Activated naive CD4-positive, alpha-beta T cell (primary cell): ENCODE measurements at regions not wholly inside any gene's neighbourhood (a gene's known extent, or its start where the extent isn't known, plus 50 kb on each side); places are given as distances from the start of the nearest gene placed in this dataset.
"Not testable (repeated sequence)": the region's sequence is repeated elsewhere in the genome, so short reads cannot be mapped to it uniquely, and the experiment has no call there.

ENCODE experiments used
- DNase-seq, 4 experiments: peaks; one replicate each; lab custom pipeline; 2025; lab: John Stamatoyannopoulos, UW

DNA sequence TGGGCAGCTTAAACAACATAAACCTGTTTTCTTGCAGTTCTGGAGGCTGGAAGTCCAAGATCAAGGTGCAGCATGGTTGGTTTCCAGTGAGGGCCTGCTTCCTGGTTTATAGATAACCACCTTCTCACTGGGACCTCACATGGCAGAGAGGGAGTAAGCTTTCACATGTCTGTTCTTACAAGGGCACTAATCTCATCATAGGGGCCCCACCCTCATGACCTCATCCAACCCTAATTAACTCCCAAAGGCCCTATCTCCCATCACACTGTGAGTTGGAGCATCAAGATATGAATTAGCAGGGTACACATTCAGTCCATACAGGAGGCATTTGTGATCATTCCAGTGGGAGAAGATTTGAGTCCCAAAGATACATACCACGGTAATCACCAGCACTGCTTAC, 50.5 kb upstream of the GRIN2A start:
- DNase-seq = no peak

DNA sequence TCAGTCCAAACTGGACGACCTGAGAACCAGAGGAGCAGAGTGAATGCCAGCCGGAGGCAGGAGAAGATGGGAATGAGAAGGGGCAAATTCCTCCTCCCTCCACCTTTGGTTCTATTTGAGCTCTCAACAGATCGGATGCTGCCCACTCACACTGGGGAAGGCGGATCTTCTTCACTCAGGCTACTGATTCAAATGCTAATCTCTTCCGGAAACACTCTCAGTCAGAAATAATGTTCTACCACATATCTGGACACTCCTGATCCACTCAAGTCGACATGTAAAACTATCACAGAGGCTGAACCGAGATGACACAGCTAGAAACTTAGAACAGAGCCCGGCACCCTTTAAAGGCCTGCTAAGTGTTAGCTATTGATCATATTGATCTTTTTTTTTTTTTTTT, 57.4 kb upstream of the GRIN2A start:
- no peak for DNase-seq

DNA sequence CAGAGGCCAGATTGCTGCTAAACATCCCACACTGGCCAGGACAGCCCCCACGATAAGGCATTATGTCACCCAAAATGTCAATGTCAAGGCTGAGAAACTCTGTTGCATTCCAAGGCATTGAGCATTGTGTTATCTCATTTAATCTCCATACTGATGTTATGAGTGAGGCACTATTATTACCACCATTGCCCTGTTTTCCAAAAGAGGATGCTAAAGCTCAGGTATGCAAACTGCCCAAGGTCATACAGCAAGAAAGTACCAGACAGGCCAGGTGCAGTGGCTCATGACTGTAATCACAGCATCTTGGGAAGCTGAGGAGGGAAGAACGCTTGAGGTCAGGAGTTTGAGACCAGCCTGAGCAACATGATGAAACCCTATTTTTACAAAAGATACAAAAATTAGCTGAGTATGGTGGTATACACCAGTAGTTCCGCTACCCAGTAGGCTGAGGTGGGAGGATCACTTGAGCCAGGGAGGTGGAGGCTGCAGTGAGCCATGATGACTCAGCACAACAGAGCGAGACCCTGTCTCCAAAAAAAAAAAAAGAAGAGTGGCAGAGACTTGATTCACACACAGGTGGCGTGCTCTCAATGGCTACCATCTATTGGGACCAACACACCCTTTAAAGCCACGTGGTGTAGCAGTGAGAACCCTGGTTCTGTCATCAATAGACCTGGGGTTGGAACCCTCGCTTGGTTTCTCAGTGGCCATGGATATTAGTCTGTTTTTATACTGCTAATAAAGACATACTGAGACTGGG, 58.8 kb upstream of the GRIN2A start:
- no peak for DNase-seq

DNA sequence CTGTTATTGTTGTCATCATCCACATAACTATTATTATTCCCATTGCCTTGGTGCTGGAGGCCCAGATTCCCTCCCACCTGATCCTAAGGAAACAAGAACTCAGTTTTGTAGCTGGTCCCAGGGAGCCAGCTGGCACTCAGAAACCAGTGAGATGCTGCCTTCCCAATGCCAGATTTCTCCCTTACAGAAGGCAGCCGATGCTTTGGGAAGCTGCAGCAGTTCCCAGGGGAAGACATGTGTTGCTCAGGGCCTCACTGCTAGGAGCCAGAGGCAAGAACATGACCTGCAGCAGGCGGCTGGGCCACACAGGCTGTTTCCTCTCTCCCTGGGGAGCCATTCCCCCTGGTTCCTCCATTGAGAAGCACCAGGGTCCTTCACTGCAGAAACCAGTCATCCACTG, 59.9 kb upstream of the GRIN2A start:
- DNase-seq = no peak

DNA sequence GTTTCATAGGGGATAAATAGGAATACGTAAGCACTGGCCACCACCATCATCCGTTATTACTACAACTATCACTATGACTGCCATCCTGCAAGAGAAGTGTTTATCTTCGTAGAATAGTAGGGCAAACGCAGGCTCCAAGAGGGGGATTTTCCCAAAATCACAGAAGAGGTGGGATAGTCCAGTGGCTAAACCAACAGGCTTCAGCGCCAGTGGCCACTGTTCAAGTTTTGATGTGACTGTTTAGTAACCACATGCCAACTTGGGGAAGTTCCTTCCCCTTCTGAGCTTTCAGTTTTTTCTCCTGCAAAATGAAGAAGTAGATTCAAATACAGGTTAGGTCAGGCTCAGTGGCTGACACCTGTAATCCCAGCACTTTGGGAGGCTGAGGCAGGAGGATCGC, 60.7 kb upstream of the GRIN2A start:
- DNase-seq = no peak

DNA sequence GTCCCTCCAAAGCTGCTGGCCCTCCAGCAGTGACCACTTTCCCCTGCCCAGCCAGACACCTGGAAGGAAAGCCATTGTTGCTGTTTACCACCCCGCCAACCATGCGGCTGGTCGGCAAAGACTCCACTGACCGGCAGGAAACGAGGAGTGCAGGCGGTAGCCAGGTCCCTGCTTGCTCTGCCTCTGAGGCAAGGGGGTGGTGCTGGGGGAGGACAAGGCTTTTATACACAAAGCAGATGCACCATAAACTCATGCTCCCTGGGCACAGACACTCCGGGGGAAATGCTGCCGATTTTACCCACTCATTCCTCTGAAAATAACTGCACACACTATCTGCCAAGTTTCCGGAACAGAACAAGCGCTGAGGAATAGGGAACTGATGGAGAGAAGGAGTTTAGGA, 62.8 kb upstream of the GRIN2A start:
- no peak for DNase-seq

DNA sequence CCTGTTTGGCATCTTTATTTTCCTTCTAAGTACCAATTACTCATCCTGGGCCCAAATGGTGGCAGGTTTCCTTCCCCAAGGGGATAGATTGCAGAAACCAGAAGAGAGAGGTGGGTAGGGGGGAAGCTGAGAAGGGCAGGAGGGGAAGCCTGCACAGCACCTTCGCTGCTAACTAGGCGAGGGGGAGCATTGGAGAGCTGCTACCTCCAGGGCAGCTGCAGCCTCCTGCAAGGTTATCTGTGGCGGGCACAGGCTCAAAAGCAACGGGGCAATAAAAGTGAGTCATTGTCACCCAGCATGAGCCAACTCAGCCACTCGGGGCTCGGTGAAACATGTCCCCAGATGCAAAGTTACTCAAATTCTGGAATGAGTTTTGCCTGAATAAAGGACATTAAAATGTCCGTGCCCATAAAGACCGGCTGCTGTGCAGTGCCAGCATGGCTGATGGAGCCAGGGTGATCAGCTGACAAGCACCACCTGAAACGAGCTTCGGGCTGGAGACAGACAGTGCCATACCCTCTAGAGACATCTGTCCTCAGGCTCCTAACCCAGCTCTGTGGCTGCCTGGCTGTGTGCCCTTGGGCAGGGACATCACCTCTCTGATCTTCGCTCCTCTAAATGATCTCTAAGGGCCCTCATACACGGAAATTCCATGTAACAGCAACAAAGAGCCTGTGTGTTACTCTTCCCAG, 68.1 kb upstream of the GRIN2A start:
- DNase-seq = no peak

DNA sequence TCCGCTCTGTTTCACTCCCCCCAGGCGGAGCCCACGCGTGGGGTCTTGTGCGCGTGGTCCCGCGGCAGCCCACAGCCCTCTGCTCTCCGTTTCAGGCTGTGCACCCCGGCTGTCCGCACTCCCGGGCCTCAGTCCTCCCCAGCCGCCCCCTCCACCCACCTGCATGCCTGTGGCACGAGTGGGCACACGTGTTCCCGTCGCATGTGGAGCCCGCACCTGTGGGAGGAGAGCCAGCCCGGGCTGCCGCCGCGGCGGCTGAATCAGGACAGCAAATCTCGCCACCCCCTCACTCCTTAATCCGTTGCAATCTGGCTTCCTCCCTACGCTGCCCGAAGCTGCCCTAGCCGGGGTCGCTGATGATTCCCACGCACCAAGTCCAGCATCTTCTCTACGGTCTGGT, 69.9 kb upstream of the GRIN2A start:
- DNase-seq = no peak

DNA sequence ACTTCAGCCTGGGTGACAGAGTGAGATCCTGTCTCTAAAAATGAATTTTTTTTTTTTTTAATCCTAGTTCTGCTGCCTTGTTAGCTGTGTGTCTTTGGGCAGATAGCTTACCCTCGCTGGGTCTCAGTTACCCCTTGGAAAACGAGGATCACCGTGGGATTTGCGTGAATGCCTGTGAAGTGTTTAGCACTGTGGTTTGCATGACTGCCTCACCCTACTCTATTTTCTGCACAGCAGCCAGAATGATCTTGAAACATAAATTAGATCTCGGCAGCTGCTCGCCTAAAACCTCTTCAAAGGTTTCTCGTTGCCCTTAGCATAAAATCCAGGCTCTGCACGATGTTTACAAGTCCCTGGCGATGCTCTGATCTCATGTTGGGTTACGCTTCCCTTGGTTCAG, 71.2 kb upstream of the GRIN2A start:
- DNase-seq = no peak

DNA sequence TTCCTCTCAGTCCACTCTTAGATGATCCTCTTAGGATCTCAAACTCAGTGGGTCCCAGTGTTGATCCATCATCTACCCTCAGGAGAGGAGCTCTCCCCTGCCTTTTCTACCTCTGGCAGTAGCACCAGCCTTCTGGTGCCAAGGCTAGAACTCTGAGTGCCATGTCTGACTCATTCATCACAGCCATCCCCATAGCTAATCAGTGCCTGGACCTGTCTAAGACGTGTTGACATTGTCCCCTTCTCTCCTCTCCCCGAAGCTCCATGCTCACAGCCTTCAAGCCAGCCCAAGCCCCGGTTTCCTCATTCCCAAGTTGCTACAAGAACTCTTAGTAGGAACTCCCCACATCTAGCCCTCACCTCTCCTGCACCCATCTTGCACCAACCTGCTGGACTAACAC, 73.5 kb upstream of the GRIN2A start:
- DNase-seq = no peak

DNA sequence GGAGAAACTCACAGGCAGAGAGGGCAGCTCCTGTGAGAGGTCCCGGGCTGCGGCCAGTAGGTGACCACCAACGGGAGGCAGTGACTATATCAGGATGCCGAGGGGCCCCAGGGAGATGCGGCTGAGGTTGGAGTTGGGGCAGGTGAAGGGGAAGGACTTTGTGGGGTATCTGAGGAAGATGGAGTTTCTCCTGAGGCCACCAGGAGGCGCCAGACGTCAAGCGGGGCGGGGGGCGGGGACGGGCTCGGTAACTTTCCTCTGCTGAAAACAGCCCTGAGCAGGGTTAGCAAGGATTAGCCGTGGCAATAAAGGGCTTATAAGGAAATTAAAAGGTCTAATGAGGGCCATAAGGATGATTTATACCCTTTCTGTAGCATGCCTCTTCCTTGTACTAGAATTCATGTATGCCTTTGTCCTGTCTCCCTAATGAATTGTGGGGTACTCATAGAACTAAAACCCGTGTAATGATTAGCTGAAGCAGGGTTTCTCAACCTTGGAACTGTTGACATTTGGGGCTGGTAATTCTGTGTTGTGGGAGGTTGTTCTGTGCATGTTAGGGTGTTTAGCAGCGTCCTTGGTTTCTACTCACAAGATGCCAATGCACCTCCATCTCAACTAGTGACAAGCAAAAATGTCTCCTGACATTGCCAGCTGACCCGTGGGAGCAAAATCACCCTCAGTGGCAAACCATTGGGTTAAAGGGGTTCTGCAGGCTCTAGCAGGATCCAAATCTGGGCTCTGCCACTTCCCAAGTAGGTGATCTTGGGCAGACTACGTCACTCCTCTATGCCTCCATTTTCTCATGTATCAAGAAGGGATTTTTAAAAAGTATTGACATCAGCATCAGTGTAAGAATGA, 74.8 kb upstream of the GRIN2A start:
- DNase-seq = peak in 3 of 4 experiments; percentile 17 to 44 (median 37)

DNA sequence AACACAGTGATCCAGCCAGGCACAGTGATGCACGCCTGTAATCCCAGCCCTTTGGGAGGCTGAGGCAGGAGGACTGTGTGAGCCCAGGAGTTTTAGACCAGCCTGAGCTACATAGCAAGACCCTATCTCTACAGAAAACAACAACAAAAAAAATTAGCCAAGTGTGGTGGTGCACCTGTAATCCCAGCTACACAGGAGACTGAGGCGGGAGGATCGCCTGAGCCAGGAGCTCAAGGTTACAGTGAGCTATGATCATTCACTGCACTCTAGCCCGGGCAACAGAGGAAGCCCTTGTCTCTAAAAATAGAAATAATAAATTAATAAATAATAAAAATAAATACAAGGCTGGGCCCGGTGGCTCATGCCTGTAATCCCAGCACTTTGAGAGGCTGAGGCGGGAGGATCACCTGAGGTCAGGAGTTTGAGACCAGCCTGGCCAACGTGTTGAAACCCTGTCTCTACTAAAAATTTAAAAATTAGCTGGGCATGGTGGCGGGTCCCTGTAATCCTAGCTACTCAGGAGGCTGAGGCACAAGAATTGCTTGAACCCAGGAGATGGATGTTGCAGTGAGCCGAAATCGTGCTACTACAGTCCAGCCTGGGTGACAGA, 75.5 kb upstream of the GRIN2A start:
- DNase-seq = not testable (repeated sequence)

DNA sequence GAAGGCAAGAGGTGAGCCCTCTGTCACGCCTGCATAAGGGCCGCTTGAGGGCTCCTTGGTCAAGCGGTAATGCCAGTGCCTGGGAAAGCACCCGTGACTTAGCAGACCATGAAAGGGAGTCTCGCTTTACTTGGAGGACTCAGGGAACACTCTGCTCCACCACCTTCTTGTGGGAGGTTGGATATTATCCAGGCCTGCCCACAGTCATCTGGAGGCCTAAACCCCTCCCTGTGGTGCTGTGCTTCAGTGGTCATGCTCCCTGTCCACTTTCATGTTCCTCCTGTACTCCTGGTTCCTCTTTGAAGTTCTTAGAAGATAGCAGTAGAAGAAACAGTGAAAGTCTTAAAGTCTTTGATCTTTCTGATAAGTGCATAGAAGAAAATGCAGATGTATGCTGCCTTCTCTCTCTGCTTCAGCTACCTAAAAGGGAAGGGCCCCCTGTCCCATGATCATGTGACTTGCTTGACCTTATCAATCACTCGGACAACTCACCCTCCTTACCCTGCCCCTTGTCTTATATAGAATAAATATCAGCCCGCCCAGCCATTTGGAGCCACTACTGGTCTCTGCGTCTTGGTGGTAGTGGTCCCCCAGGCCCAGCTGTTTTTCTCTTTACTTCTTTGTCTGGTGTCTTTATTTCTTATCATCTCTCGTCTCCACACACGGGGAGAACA, 76.8 kb upstream of the GRIN2A start:
- not testable (repeated sequence) for DNase-seq

DNA sequence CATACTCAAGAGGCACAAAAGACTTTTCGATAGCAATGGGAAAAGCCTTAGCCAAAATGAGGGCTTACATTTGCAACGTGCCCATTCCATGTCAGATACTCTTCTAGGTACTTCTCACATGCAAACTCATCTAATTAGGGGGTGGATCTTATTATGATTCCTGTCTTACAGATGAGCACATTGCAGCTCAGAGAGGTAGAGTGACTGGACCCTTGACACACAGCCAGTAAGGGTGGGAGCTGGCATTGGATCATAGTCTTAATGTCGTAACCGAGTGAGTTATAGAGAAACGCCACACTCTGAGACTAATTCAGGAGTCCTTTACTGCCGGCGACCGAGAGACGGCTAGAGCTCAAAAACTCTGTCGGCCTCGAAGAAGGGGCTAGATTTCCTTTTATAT, 78.8 kb upstream of the GRIN2A start:
- no peak for DNase-seq

DNA sequence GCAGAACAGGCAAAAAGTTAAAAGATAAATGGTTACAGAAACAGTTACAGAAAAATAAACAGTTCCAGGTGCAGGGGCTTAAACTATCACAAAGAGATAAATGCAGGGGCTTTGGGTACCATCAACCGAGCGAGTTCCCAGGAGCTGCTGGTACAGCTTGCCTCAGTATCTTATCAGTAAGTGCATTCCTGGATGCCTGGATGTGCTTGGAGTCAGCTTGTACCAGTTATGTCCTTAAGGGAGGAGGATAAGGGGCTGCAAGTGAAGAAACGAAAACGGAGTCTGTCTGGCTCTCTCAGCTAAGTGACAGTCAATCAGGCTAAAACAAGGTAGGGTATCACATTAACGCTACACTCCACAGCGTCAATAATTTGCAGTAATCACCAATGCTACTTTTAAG, 79.3 kb upstream of the GRIN2A start:
- DNase-seq = not testable (repeated sequence)

DNA sequence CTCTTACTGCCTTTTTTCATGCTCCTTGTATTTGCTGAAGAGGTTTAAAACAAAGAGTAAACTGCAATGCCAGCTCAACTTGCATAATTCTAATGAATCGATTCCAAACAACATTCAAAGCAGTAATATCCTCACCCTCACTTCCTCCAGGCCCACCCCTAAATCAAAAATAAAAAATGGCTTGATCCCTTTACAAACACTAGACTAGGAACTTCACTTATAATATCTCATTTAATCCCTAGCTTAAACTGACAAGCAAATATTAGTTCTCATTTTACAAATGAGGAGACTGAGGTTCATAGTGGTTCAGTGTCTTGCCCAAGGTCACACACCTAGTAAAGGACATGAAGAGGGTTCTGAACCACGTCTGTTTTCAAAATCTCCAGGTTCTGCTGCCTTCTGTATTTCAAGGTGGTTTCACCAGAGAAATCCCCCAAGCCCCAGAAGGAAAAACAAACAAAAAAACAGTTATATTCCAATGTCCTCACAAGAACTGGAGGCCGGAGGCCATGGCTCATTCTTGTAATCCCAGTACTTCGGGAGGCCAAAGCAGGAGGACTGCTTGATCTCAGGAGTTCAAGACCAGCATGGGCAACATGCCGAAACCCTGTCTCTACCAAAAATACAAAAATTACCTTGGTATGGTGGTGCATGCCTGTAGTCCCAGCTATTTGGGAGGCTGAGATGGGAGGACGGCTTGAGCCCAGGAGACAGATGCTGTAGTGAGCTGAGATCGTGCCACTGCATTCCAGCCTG, 80.3 kb upstream of the GRIN2A start:
- no peak for DNase-seq

DNA sequence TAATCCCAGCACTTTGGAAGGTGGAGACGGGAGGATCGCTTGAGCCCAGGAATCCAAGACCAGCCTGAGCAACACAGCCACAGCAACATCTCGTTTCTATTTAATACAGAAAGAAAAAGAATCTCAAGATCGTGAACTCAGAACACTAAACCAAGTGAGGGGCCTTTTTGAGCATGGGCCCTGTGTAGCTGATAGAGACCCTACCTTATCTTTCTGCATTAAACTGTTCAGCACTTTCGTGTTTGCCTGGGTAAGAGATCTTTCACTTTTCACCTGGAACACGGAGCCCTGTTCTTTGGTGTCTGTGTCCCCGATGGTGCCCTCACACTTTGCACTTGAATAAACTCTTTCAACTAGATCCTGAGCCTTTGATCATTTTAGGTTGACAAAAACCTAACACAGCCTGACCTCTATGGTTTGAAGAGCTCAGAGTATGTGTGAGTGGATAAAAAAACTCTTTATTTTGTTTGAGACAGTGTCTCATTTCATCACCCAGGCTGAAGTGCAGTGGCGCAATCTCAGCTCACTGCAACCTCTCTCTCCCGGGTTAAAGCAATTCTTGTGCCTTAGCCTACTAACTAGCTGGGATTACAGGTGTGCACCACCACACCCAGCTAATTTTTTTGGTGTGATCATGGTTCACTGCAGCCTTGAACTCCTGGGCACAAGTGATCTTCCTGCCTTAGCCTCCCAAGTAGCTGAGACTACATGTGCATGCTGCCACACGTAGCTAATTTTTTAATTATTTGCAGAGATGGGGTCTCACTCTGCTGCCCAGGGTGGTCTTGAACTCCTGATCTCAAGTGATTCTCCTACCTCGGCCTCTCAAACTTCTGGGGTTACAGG, 83.8 kb upstream of the GRIN2A start:
- DNase-seq = no peak

DNA sequence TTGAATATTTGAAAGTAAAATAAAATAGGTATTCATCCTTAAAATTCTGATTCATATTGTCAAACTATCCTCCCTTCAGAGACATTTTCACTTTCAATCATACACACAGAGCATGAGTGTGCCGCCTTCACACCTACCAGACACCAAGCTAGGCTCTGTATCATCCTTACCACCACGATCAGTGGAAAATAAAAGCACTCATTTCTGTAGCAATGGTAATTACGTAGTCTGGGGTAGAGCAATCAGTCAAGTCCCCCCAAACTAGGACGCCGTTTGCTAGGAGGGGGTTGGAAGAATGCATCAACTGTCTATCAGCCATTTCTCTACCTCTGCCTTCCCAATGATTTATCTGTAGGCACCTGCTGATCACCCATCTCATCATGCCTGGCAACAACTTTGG, 84.6 kb upstream of the GRIN2A start:
- DNase-seq = no peak

DNA sequence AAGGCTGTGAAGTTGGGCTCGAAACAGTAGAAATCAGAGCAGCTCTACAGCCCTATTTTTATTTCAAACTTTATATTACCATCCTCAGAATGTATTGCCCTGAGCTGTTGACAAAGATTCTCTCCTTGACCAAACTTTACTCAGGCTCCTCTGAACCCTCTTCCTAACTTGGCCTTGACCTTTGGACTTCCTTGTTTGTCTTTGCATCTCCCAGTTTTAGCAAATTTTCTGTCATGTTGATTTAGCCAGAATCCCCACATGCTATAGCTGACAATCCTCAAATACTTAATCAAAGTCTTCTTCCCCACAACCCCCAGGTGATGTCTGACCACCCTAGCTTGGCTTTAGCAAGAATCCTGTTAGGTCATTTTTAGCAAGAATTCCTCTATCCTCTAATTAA, 87.4 kb upstream of the GRIN2A start:
- no peak for DNase-seq

DNA sequence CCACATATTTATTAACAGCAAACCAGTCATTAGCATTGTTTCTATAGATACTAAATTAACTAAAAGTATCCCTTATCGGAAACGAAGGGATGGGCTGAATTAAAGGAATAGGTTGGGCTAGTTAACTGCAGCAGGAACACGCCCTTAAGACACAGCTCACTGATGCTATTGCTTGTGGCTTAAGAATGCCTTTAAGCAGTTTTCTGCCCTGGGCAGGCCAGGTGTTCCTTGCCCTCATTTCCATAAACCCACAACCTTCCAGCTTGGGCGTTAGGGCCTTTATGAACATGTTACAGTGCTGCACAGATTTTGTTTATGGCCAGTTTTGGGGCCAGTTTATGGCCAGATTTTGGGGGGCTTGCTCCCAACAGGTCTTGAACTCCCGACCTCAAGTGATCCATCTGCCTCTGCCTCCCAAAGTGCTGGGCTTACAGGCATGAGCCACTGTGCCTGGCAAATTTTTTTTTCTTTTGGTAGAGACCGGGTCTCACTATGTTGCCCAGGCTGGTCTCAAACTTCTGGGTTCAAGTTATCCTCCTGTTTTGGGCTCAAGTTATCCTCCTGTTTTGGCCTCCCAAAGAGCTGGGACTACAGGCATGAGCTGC, 90.1 kb upstream of the GRIN2A start:
- not testable (repeated sequence) for DNase-seq
